ENCODE measurements at regions not wholly inside any gene's neighbourhood (a gene's known extent, or its start where the extent isn't known, plus 50 kb on each side); places are given as distances from the start of the nearest gene placed in this dataset.

DNA sequence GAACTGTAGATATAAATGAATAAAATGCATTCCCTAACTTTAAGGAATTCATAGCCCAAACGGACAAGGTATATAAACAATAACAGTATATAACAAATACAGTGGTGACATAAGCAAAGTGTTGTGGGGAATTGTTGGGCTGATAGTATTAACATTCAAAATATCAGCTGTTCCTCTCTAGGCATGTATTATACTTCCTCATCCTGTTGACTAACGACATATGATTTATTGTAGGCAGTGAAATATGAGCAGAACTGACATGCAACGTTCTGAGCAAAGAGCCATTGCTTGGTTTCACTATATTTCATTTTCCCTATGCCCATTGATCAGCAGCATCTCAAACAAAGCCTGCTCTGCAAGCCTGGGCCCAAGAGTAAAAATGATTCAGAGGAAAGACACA lies 143.9 kb downstream of the PTCHD1 start:
- no peak for TF ChIP-seq EZH2 (IDR thresholded peaks at IDR 0.05)
- TF ChIP-seq, protein P1, sequence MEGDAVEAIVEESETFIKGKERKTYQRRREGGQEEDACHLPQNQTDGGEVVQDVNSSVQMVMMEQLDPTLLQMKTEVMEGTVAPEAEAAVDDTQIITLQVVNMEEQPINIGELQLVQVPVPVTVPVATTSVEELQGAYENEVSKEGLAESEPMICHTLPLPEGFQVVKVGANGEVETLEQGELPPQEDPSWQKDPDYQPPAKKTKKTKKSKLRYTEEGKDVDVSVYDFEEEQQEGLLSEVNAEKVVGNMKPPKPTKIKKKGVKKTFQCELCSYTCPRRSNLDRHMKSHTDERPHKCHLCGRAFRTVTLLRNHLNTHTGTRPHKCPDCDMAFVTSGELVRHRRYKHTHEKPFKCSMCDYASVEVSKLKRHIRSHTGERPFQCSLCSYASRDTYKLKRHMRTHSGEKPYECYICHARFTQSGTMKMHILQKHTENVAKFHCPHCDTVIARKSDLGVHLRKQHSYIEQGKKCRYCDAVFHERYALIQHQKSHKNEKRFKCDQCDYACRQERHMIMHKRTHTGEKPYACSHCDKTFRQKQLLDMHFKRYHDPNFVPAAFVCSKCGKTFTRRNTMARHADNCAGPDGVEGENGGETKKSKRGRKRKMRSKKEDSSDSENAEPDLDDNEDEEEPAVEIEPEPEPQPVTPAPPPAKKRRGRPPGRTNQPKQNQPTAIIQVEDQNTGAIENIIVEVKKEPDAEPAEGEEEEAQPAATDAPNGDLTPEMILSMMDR (IDR thresholded peaks at IDR 0.05): no peak
- no peak for TF ChIP-seq EZH2phosphoT487 (IDR thresholded peaks at IDR 0.05)

Data from neural progenitor cell (in vitro differentiated cells).